H9 (cell line): ENCODE measurements at regions not wholly inside any gene's neighbourhood (a gene's known extent, or its start where the extent isn't known, plus 50 kb on each side); places are given as distances from the start of the nearest gene placed in this dataset.
A peak's percentile ranks its signal among the peaks of the same experiment; 100 is the strongest.
"Not testable (repeated sequence)": the region's sequence is repeated elsewhere in the genome, so short reads cannot be mapped to it uniquely, and the experiment has no call there.

Source experiments
- DNase-seq: peaks from one replicate; pipeline ENCODE4 v3.0.0-alpha.2; 2017
- H2AFZ ChIP-seq: one replicate; pipeline ENCODE4 v1.6.1; 2013; ENCODE audit warnings: mild to moderate bottlenecking, low read length, control low read depth, moderate library complexity
- H2AK5ac ChIP-seq: 2 replicates; pipeline ENCODE4 v1.6.1; 2013; ENCODE audit warnings: low read length, control low read depth, mixed read lengths; ENCODE audit not compliant: insufficient read length
- H2BK120ac ChIP-seq: one replicate; pipeline ENCODE4 v1.6.1; 2013; ENCODE audit warnings: low read depth, mild to moderate bottlenecking, low read length, control low read depth, inconsistent platforms; ENCODE audit not compliant: poor library complexity, severe bottlenecking
- H2BK12ac ChIP-seq: 2 replicates; pipeline ENCODE4 v1.6.1; 2013; ENCODE audit warnings: low read length, control low read depth, mixed read lengths, low read depth; ENCODE audit not compliant: insufficient read length
- H2BK15ac ChIP-seq: 2 replicates; pipeline ENCODE4 v1.6.1; 2013; ENCODE audit warnings: low read depth, low read length, control low read depth
- H2BK20ac ChIP-seq: one replicate; pipeline ENCODE4 v1.6.1; 2013; ENCODE audit warnings: low read depth, mild to moderate bottlenecking, low read length, control low read depth, inconsistent platforms; ENCODE audit not compliant: poor library complexity, severe bottlenecking
- H2BK5ac ChIP-seq: 2 replicates; pipeline ENCODE4 v1.6.1; 2013; ENCODE audit warnings: low read length, control low read depth, mixed read lengths; ENCODE audit not compliant: insufficient read length
- H3K14ac ChIP-seq: 2 replicates; pipeline ENCODE4 v1.6.1; 2013; ENCODE audit warnings: low read length, control low read depth; ENCODE audit not compliant: insufficient read depth
- H3K18ac ChIP-seq: 2 replicates; pipeline ENCODE4 v1.6.1; 2013; ENCODE audit warnings: low read depth, mild to moderate bottlenecking, mixed read lengths, low read length, control low read depth; ENCODE audit not compliant: insufficient read length
- H3K23ac ChIP-seq: 2 replicates; pipeline ENCODE4 v1.6.1; 2013; ENCODE audit warnings: low read length, control low read depth, mixed read lengths, low read depth; ENCODE audit not compliant: insufficient read length
- H3K23me2 ChIP-seq: 2 replicates; pipeline ENCODE4 v1.6.1; 2013; ENCODE audit warnings: low read depth, mild to moderate bottlenecking, mixed read lengths, low read length, control low read depth; ENCODE audit not compliant: insufficient read length, poor library complexity, severe bottlenecking
- H3K27ac ChIP-seq: 2 replicates; pipeline ENCODE4 v1.5.1; 2013; ENCODE audit warnings: low read length, control low read depth, mixed read lengths, low read depth; ENCODE audit not compliant: insufficient read length
- H3K27me3 ChIP-seq: 2 replicates; pipeline ENCODE4 v1.6.1; 2013; ENCODE audit warnings: low read length, control low read depth, inconsistent platforms; ENCODE audit not compliant: insufficient read depth
- H3K4ac ChIP-seq: 2 replicates; pipeline ENCODE4 v1.6.1; 2013; ENCODE audit warnings: low read depth, mild to moderate bottlenecking, control low read depth, inconsistent platforms, low read length, moderate library complexity
- H3K4me1 ChIP-seq: 2 replicates; pipeline ENCODE4 v1.6.1; 2013; ENCODE audit warnings: low read length, control low read depth, inconsistent platforms; ENCODE audit not compliant: insufficient read depth
- H3K4me2 ChIP-seq: 2 replicates; pipeline ENCODE4 v1.6.1; 2013; ENCODE audit warnings: low read length, control low read depth, mixed read lengths; ENCODE audit not compliant: insufficient read length, insufficient read depth
- H3K56ac ChIP-seq: 2 replicates; pipeline ENCODE4 v1.6.1; 2013; ENCODE audit warnings: low read depth, mild to moderate bottlenecking, mixed read lengths, low read length, control low read depth; ENCODE audit not compliant: insufficient read length
- H3K79me1 ChIP-seq: 2 replicates; pipeline ENCODE4 v1.6.1; 2013; ENCODE audit warnings: low read depth, mild to moderate bottlenecking, moderate library complexity, low read length, control low read depth, inconsistent platforms; ENCODE audit not compliant: insufficient read depth, poor library complexity, severe bottlenecking
- H3K79me2 ChIP-seq: 2 replicates; pipeline ENCODE4 v1.6.1; 2013; ENCODE audit warnings: low read length, control low read depth, inconsistent platforms; ENCODE audit not compliant: insufficient read depth
- H3K9ac ChIP-seq: 2 replicates; pipeline ENCODE4 v1.6.1; 2013; ENCODE audit warnings: low read length, control low read depth, mixed read lengths; ENCODE audit not compliant: insufficient read length; ENCODE audit errors: extremely low read depth
- H3K9me3 ChIP-seq: one replicate; pipeline ENCODE4 v1.6.1; 2013; ENCODE audit warnings: low read depth, low read length, inconsistent platforms; ENCODE audit not compliant: control insufficient read depth
- H3T11ph ChIP-seq: one replicate; pipeline ENCODE4 v1.6.1; 2013; ENCODE audit warnings: mild to moderate bottlenecking, low read length, control low read depth, inconsistent platforms
- H4K20me1 ChIP-seq: one replicate; pipeline ENCODE4 v1.6.1; 2013; ENCODE audit not compliant: control insufficient read depth, insufficient read length, insufficient read depth
- H4K5ac ChIP-seq: 2 replicates; pipeline ENCODE4 v1.6.1; 2013; ENCODE audit warnings: low read depth, mild to moderate bottlenecking, mixed read lengths, low read length, control low read depth; ENCODE audit not compliant: insufficient read length
- H4K8ac ChIP-seq: replicated peaks from 2 replicates; pipeline ENCODE4 v1.6.1; 2013; ENCODE audit warnings: low read length, control low read depth, mixed read lengths, low read depth; ENCODE audit not compliant: insufficient read length
- H4K91ac ChIP-seq: 2 replicates; pipeline ENCODE4 v1.6.1; 2013; ENCODE audit warnings: low read depth, mild to moderate bottlenecking, moderate library complexity, mixed read lengths, low read length, control low read depth; ENCODE audit not compliant: insufficient read length
- H3K27ac Mint-ChIP-seq, 3 experiments: 2 replicates in 2 of 3; 3 replicates in 1 of 3; pipeline ENCODE4 v1.8.0; 2020 to 2021; ENCODE audit warnings: mixed read lengths in 3 of 3, mild to moderate bottlenecking in 1 of 3, moderate library complexity in 1 of 3
- H3K27me3 Mint-ChIP-seq: 2 replicates; pipeline ENCODE4 v1.8.0; 2021; ENCODE audit warnings: low read depth, mild to moderate bottlenecking, moderate library complexity, mixed read lengths
- H3K36me3 Mint-ChIP-seq, 3 experiments: 2 replicates in 2 of 3; 3 replicates in 1 of 3; pipeline ENCODE4 v1.8.0; 2020 to 2021; ENCODE audit warnings: low read depth in 3 of 3, mixed read lengths in 3 of 3; ENCODE audit not compliant: insufficient read depth in 1 of 3
- H3K4me1 Mint-ChIP-seq, 2 experiments: 2 replicates each; pipeline ENCODE4 v1.8.0; 2020; ENCODE audit warnings: mixed read lengths in 2 of 2
- H3K4me3 Mint-ChIP-seq, 2 experiments: 2 replicates in 1 of 2; 3 replicates in 1 of 2; pipeline ENCODE4 v1.8.0; 2020 to 2021; ENCODE audit warnings: mild to moderate bottlenecking in 2 of 2, mixed read lengths in 2 of 2, moderate library complexity in 1 of 2
- H3K9me3 Mint-ChIP-seq, 2 experiments: 2 replicates in 1 of 2; 3 replicates in 1 of 2; pipeline ENCODE4 v1.8.0; 2020; ENCODE audit warnings: mild to moderate bottlenecking in 2 of 2, mixed read lengths in 2 of 2, moderate library complexity in 1 of 2
- WGBS: extraction: QIAGEN DNeasy Blood & Tissue Kit; methylation state at CpG from one replicate; pipeline ENCODE4 v1.1.7; 2013; ENCODE audit warnings: missing lambda C conversion rate, low lambda C conversion rate, mixed read lengths; ENCODE audit not compliant: insufficient read length; ENCODE audit errors: extremely low coverage; 5-methylcytosine and 5-hydroxymethylcytosine counted together
- TF ChIP-seq, protein P1 (sequence below): fragments of 200-600 bp; sonication (generic); conservative IDR thresholded peaks from 3 replicates; pipeline ENCODE4 v1.8.0; 2021; ENCODE audit warnings: antibody characterized with exemption, mild to moderate bottlenecking

GRCh38 chr9:40970340-40970739 is 158.1 kb downstream of the FOXD4L6 start:
- no CpG with 5 or more reads among the region's 5 CpGs for WGBS
- H3K18ac ChIP-seq, H4K5ac ChIP-seq, H3K27me3 ChIP-seq, H3K4ac ChIP-seq, H4K91ac ChIP-seq, H4K8ac ChIP-seq, H3T11ph ChIP-seq, H3K4me1 ChIP-seq, H2AFZ ChIP-seq, H3K23me2 ChIP-seq, H3K36me3 Mint-ChIP-seq, H4K20me1 ChIP-seq, H2BK120ac ChIP-seq, H2BK12ac ChIP-seq, H3K79me2 ChIP-seq, DNase-seq, H2AK5ac ChIP-seq, H3K9me3 ChIP-seq, H2BK15ac ChIP-seq, H3K79me1 ChIP-seq, H3K27ac Mint-ChIP-seq, H2BK5ac ChIP-seq, H3K14ac ChIP-seq, H3K56ac ChIP-seq, H3K9ac ChIP-seq, H3K4me2 ChIP-seq, H3K4me1 Mint-ChIP-seq, H3K27ac ChIP-seq, H3K23ac ChIP-seq, H3K4me3 Mint-ChIP-seq, H2BK20ac ChIP-seq: not testable (repeated sequence)
- TF ChIP-seq, protein P1, sequence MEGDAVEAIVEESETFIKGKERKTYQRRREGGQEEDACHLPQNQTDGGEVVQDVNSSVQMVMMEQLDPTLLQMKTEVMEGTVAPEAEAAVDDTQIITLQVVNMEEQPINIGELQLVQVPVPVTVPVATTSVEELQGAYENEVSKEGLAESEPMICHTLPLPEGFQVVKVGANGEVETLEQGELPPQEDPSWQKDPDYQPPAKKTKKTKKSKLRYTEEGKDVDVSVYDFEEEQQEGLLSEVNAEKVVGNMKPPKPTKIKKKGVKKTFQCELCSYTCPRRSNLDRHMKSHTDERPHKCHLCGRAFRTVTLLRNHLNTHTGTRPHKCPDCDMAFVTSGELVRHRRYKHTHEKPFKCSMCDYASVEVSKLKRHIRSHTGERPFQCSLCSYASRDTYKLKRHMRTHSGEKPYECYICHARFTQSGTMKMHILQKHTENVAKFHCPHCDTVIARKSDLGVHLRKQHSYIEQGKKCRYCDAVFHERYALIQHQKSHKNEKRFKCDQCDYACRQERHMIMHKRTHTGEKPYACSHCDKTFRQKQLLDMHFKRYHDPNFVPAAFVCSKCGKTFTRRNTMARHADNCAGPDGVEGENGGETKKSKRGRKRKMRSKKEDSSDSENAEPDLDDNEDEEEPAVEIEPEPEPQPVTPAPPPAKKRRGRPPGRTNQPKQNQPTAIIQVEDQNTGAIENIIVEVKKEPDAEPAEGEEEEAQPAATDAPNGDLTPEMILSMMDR = peak; percentile 52
- Mint-ChIP-seq H3K9me3 (peaks cover 10 to 15% of the 10 kb centered on the region in 2 experiments; a peak in 4 of 5 replicates), H3K27me3 (peaks cover 68% of the 10 kb centered on the region)
